Adrenal gland (tissue), 9 donors: ENCODE measurements at regions not wholly inside any gene's neighbourhood (a gene's known extent, or its start where the extent isn't known, plus 50 kb on each side); places are given as distances from the start of the nearest gene placed in this dataset.
"Not testable (repeated sequence)": the region's sequence is repeated elsewhere in the genome, so short reads cannot be mapped to it uniquely, and the experiment has no call there.

Source experiments
- DNase-seq, 7 donors: peaks; one replicate each; pipeline ENCODE4 v3.0.0-alpha.2; 2019 to 2020
- H3K27ac ChIP-seq, 5 donors: fragments of 200-600 bp; sonication (generic) in 4 of 5; 1 replicate in 3 of 5; 2 replicates in 2 of 5; pipeline versions ENCODE4 v1.5.1 to v1.8.0; 2016 to 2020; ENCODE audit warnings: mild to moderate bottlenecking in 1 of 5
- H3K27me3 ChIP-seq: fragments of 200-600 bp; 2 replicates; pipeline ENCODE4 v1.8.0; 2021
- H3K36me3 ChIP-seq, 2 donors: fragments of 200-600 bp; replicated peaks in 1 of 2; 1 replicate in 1 of 2; 2 replicates in 1 of 2; pipeline versions ENCODE4 v1.5.1 to v1.8.0; 2018 to 2022
- H3K4me1 ChIP-seq, 2 donors: fragments of 200-600 bp; replicated peaks in 1 of 2; 1 replicate in 1 of 2; 2 replicates in 1 of 2; pipeline versions ENCODE4 v1.5.1 to v1.8.0; 2018 to 2021
- H3K4me3 ChIP-seq, 4 donors: fragments of 200-600 bp; sonication (generic) in 3 of 4; one replicate each; pipeline ENCODE4 v1.5.1; 2016 to 2018
- H3K9me3 ChIP-seq, 3 donors: fragments of 200-600 bp; sonication (generic) in 1 of 3; replicated peaks in 1 of 3; 1 replicate in 2 of 3; 2 replicates in 1 of 3; pipeline versions ENCODE4 v1.5.1 to v1.8.0; 2016 to 2021
- POLR2A ChIP-seq, 2 donors: fragments of 450-650 bp; IDR thresholded peaks; one replicate each; pipeline ENCODE4 v1.6.1; 2017; ENCODE audit warnings: antibody characterized with exemption in 2 of 2, mild to moderate bottlenecking in 2 of 2, moderate library complexity in 1 of 2
- WGBS, 4 donors: extraction: QIAGEN DNeasy Blood & Tissue Kit in 2 of 4; methylation state at CpG; one replicate each; pipeline versions ENCODE4 v1.1.5 to v1.1.7; 2013 to 2017; 5-methylcytosine and 5-hydroxymethylcytosine counted together
- intact Hi-C, 2 donors: fragments of 100-400 bp; cut with DNase I; formaldehyde crosslinking; loops; one replicate each; pipeline versions ENCODE4 v1.14.1 to v1.15.0; 2022 to 2023
- TF ChIP-seq, protein P1 (sequence below), 6 experiments: fragments of 450-650 bp in 4 of 6; fragments of 200-600 bp in 2 of 6; sonication (generic) in 1 of 6; IDR thresholded peaks; 1 replicate in 5 of 6; 2 replicates in 1 of 6; pipeline versions ENCODE4 v1.5.1 to v1.8.0; 2016 to 2021; ENCODE audit warnings: antibody characterized with exemption in 6 of 6, mild to moderate bottlenecking in 2 of 6, moderate library complexity in 1 of 6
- donor health status: healthy with polysubstance abuse.
- donor health status: Bipolar disorder and iron deficiency.
- donor health status: DM: yes; HTN: yes; CAD: no.
- donor health status: DM: no; HTN: no; CAD: no.
- donor health status: DM: no; HTN: no; CAD: no.

DNA sequence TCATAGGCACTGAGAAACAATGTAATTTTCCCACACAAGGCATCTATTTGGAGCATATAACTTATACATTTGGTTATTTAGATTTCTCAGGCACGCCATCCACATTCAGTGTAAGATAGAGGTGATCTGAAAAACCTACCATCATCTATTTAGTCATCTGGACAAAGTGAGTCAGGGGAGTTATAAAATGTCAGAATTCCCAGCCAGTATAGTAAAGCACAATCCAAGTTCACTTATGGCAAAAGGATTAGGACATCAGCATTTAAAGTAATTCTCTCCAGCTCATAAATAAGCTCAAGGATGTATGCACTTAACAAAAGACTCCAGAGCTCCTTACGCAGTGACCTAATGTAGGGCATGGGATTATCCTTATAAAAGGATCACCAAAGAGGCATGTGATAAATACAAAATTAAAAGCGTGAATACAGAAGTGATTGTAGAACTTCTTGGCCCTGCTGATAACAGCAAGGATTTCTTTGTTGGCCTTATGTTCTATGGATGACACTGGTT lies 65.3 kb upstream of the DCLK2 start:
- H3K27ac ChIP-seq, result no peak overlapping the region
- intact Hi-C loops, result loop anchor here (10.0 kb wide), 2 partner anchors 52 to 202 kb away; no protein-coding TSS in a partner anchor

GRCh38 chr4:150015910-150016309 lies 62.3 kb upstream of the DCLK2 start:
- not testable (repeated sequence) for H3K27ac ChIP-seq, H3K4me3 ChIP-seq, H3K27me3 ChIP-seq, DNase-seq, H3K4me1 ChIP-seq, H3K36me3 ChIP-seq, H3K9me3 ChIP-seq
- intact Hi-C loops, result loop anchor here (10.0 kb wide), 2 partner anchors 49 to 199 kb away; no protein-coding TSS in a partner anchor

More for the DNA sequence above, 65.3 kb upstream of the DCLK2 start:
- Histone ChIP-seq H3K27me3 (no peaks in the 10 kb centered on the region), H3K4me1 (no peaks in the 10 kb centered on the region), H3K36me3 (no peaks in the 10 kb centered on the region), H3K9me3 (no peaks in the 10 kb centered on the region), H3K4me3 (no peak overlapping the region)
- TF ChIP-seq, protein P1, sequence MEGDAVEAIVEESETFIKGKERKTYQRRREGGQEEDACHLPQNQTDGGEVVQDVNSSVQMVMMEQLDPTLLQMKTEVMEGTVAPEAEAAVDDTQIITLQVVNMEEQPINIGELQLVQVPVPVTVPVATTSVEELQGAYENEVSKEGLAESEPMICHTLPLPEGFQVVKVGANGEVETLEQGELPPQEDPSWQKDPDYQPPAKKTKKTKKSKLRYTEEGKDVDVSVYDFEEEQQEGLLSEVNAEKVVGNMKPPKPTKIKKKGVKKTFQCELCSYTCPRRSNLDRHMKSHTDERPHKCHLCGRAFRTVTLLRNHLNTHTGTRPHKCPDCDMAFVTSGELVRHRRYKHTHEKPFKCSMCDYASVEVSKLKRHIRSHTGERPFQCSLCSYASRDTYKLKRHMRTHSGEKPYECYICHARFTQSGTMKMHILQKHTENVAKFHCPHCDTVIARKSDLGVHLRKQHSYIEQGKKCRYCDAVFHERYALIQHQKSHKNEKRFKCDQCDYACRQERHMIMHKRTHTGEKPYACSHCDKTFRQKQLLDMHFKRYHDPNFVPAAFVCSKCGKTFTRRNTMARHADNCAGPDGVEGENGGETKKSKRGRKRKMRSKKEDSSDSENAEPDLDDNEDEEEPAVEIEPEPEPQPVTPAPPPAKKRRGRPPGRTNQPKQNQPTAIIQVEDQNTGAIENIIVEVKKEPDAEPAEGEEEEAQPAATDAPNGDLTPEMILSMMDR (IDR thresholded peaks at IDR 0.05), result no peak
- TF ChIP-seq POLR2A (IDR thresholded peaks at IDR 0.05), result no peak
- DNase-seq, result no peak
- WGBS, 4 donors, result 76 to 93% (median 91%) methylated on average over 3 of the region's 3 CpGs

- not testable (repeated sequence) for H3K36me3 ChIP-seq, H3K27ac ChIP-seq, H3K4me3 ChIP-seq, DNase-seq, H3K27me3 ChIP-seq, H3K4me1 ChIP-seq, H3K9me3 ChIP-seq
- intact Hi-C loops, result loop anchor here (10.0 kb wide), 2 partner anchors 48 to 198 kb away; no protein-coding TSS in a partner anchor
- 67 to 85% (median 79%) methylated on average over 1 of the region's 1 CpG for WGBS, 4 donors
Observed at GRCh38 chr4:150016621-150017020, 61.6 kb upstream of the DCLK2 start.

GRCh38 chr4:150018257-150018656 lies 60.0 kb upstream of the DCLK2 start:
- intact Hi-C loops, result loop anchor here (10.0 kb wide), 2 partner anchors 47 to 197 kb away; no protein-coding TSS in a partner anchor
- Histone ChIP-seq H3K9me3 (no peaks in the 10 kb centered on the region), H3K4me3 (no peak overlapping the region), H3K27ac (no peak overlapping the region), H3K27me3 (no peaks in the 10 kb centered on the region), H3K36me3 (no peaks in the 10 kb centered on the region), H3K4me1 (no peaks in the 10 kb centered on the region)
- DNase-seq, result no peak
- WGBS, 4 donors, result 75 to 100% (median 90%) methylated on average over 1 of the region's 1 CpG
- no peak for TF ChIP-seq POLR2A (IDR thresholded peaks at IDR 0.05)
- TF ChIP-seq, protein P1 (IDR thresholded peaks at IDR 0.05), result no peak

- TF ChIP-seq POLR2A (IDR thresholded peaks at IDR 0.05), result no peak
- TF ChIP-seq, protein P1 (IDR thresholded peaks at IDR 0.05), result no peak
- Histone ChIP-seq H3K9me3 (no peaks in the 10 kb centered on the region), H3K36me3 (no peaks in the 10 kb centered on the region), H3K27ac (no peak overlapping the region), H3K4me3 (no peak overlapping the region), H3K4me1 (no peaks in the 10 kb centered on the region), H3K27me3 (no peaks in the 10 kb centered on the region)
- no peak for DNase-seq
- 70 to 87% (median 77%) methylated on average over 1 of the region's 1 CpG for WGBS, 4 donors
- intact Hi-C loops, result no loop called here
Observed at GRCh38 chr4:150021483-150021882, 56.8 kb upstream of the DCLK2 start.
